Gastrocnemius medialis (tissue), 4 donors: ENCODE measurements at regions not wholly inside any gene's neighbourhood (a gene's known extent, or its start where the extent isn't known, plus 50 kb on each side); places are given as distances from the start of the nearest gene placed in this dataset.

Experiments
- POLR2A ChIP-seq, 2 donors: fragments of 450-650 bp; IDR thresholded peaks; one replicate each; pipeline ENCODE4 v1.6.1; 2017; ENCODE audit warnings: antibody characterized with exemption in 2 of 2, mild to moderate bottlenecking in 2 of 2, moderate library complexity in 2 of 2
- TF ChIP-seq, protein P1 (sequence below), 5 experiments: fragments of 450-650 bp in 3 of 5; fragments of 200-600 bp in 2 of 5; sonication (generic) in 2 of 5; IDR thresholded peaks in 4 of 5; conservative IDR thresholded peaks in 1 of 5; 1 replicate in 4 of 5; 2 replicates in 1 of 5; pipeline ENCODE4 v1.5.1; 2016 to 2019; ENCODE audit warnings: antibody characterized with exemption in 5 of 5, mild to moderate bottlenecking in 3 of 5, moderate library complexity in 3 of 5

DNA sequence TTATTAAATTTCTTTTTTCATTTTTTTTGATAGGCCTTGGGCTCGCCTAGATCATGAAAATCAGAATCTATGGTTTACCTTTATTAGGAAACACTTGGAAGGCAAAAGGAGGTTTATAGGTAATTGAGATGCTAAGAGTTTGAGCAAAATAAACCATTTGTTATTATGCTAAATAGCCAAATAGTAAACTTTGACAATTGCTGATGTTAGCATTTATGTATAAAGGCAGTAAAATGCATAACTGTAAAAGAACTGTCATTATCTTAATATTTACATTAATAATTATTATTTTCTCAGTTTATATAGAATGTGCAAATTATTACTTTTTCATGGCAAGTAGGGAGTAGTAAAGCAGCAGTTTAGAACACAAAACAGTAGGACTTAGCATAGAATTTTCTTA, 1737.8 kb upstream of the PRR20A start:
- TF ChIP-seq, protein P1, sequence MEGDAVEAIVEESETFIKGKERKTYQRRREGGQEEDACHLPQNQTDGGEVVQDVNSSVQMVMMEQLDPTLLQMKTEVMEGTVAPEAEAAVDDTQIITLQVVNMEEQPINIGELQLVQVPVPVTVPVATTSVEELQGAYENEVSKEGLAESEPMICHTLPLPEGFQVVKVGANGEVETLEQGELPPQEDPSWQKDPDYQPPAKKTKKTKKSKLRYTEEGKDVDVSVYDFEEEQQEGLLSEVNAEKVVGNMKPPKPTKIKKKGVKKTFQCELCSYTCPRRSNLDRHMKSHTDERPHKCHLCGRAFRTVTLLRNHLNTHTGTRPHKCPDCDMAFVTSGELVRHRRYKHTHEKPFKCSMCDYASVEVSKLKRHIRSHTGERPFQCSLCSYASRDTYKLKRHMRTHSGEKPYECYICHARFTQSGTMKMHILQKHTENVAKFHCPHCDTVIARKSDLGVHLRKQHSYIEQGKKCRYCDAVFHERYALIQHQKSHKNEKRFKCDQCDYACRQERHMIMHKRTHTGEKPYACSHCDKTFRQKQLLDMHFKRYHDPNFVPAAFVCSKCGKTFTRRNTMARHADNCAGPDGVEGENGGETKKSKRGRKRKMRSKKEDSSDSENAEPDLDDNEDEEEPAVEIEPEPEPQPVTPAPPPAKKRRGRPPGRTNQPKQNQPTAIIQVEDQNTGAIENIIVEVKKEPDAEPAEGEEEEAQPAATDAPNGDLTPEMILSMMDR (IDR thresholded peaks at IDR 0.05 in 4 of 5, conservative IDR thresholded peaks at IDR 0.05 in 1 of 5) = no peak
- no peak for TF ChIP-seq POLR2A (IDR thresholded peaks at IDR 0.05)
